NCI-H345 (cell line): ENCODE measurements at regions not wholly inside any gene's neighbourhood (a gene's known extent, or its start where the extent isn't known, plus 50 kb on each side); places are given as distances from the start of the nearest gene placed in this dataset.

Source experiments
- DNase-seq: peaks from one replicate; lab custom pipeline; 2025; lab: John Stamatoyannopoulos, UW

DNA sequence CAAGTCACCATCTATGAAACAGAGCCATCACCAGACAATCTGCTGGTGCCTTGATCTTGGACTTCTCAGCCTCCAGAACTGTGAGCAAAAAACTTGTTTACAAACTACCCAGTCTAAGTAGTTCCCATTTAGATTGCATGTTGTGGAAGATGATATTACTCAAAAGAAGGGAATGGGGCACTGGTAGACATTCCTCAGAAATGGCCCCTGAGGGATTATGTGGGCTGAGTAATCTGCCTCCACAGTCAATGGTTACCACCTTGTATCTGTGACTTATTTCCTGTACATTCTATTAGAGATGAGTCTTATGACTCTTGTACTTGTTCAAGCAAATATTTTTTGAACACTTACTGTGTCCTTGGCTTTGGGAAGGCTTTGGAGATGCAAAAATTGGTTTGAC, 160.4 kb downstream of the NUP35 start:
- DNase-seq, result no peak

- no peak for DNase-seq
Observed at GRCh38 chr2:183291436-183291835, 167.2 kb downstream of the NUP35 start.

- DNase-seq, result no peak
Observed at GRCh38 chr2:183292028-183292427, 167.8 kb downstream of the NUP35 start.

GRCh38 chr2:183339311-183339710, 215.1 kb downstream of the NUP35 start:
- DNase-seq, result no peak

DNA sequence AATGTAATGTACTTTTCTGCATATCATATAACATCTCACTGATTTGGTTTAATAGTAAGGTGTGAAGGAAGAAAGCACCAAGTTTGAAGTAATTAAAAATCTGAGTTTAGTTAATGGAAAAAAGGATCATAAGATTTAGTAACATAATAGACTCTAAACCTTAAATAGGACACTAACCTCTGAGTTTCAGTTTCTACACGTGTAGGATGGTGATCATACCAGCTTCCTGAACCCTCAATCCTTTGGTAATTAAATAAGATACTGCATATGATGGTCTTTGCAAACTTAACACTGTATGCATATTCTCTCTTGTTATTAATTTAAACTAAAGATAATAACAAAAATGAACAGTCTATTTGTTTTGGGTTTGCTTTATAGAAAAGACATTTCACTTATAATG, 216.8 kb downstream of the NUP35 start:
- no peak for DNase-seq

DNA sequence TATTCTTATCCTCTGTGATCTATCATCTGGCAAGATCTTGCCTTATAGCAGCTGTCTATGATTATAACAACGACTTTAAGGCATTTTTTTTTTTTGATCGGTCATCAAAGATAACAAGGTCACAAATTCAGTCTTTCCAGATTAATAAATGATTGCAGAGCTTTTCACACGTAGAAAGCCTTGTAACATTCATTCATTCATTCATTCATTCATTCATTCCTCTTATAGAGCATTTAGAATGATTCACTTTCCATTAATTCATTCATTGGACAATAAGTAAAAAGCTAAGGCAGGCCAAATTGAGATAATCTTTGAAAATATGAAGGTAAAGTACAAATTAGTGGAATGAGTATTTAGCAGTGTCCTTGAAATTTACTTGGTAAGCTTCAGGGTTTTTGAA, 223.7 kb downstream of the NUP35 start:
- DNase-seq, result no peak

- DNase-seq, result no peak
Observed at GRCh38 chr2:183348492-183348891, 224.2 kb downstream of the NUP35 start.

GRCh38 chr2:183349091-183349490, 224.8 kb downstream of the NUP35 start:
- DNase-seq, result no peak

DNA sequence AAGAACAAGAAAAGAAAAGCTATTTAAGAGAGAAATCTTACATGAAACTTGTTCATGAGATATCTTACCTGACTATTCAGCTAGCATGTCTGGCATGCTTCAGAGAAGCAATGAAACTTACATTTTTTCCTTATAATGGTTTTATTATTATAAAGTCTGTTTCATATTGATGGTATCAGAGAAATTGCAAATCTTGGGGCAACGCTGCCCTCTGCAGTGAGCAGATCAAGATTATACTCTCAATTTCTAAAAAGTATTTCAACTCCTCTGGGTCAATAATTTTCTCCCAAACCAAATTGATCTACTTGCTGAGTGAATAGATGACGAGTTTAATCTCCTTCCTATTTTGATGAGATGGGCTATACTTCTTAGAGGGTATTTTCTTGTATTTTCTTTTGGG, 235.6 kb downstream of the NUP35 start:
- DNase-seq, result no peak

- DNase-seq, result no peak
Observed at GRCh38 chr2:183371545-183371944, 247.3 kb downstream of the NUP35 start.

DNA sequence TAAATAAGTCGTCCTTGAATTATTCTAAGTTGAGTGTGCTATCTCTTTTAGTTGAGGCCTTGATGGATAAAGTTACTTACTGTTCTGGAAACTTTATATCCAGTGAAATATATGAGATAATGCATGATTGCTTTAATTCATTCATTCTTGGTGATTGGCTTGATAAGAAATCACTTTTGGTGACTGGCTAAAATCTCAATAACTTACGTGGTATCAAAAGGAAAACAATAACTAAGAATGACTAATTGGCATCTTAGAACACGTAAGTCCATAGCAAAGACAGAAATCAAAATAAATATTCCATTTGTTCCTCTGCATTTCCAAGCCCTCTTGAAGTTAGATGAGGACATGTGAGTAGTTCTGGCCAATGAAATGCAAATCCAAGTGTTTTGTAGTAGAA, 251.6 kb downstream of the NUP35 start:
- no peak for DNase-seq

DNA sequence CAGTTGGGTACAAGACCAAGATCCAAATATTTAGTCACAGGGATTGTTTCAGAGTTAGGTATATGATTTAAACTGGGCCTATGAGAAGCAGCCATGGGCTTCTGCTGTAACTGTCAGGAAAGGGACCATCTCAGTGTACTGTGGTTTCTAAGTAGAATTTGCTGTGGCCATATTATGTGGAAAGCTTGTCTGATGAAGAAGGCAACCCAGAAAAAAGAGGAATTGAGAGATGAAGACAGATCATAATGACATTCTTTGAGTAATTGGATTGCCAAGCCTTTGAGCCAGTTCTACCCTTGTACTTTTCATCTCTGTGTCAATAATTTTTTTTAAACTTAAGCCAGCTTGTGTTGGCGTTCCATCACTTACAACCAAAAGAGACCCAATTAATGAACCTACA, 259.6 kb downstream of the NUP35 start:
- DNase-seq, result no peak

- DNase-seq, result no peak
Observed at GRCh38 chr2:183389546-183390080, 265.4 kb downstream of the NUP35 start.

GRCh38 chr2:183390109-183390508, 265.9 kb downstream of the NUP35 start:
- DNase-seq, result no peak

DNA sequence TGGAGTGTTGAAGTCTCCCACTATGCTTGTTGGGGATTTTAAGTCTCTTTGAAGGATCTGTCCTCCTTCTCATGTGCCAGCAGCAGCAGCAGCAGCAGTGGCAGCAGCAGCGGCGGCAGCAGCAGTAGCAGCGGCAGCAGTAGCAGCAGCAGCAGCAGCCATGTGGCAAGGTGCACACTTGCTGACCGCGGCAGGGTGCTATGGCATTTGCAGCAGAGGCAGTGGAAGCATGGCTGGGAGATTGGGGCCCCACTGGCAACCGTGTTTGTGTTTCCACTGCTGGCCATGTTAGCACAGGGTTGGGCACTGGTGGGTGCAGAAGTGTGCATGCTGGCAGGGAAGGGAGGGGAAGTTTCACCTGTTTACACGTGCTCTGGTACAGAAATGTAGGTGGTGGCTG, 280.1 kb downstream of the NUP35 start:
- DNase-seq, result no peak

GRCh38 chr2:183408562-183408961, 284.3 kb downstream of the NUP35 start:
- DNase-seq, result no peak

DNA sequence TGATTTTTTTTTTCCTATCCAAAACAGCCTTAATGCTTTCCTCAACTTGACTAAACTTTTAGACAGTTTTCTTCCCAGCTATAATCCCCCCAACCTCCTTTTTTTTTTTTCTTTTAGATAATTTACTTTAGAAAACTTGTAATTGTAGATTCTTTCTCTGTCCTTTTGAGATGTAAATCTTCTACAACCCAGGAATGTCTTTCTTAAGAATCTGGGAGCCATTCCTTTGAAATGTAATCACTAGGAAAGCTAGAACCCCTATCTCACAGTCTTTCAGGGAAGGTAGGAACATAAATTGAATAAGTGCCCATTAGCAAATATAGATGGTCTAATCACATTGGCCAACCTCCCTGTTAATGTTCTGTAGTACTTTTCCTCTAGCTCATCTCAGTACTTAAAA, 285.4 kb downstream of the NUP35 start:
- DNase-seq, result no peak

DNA sequence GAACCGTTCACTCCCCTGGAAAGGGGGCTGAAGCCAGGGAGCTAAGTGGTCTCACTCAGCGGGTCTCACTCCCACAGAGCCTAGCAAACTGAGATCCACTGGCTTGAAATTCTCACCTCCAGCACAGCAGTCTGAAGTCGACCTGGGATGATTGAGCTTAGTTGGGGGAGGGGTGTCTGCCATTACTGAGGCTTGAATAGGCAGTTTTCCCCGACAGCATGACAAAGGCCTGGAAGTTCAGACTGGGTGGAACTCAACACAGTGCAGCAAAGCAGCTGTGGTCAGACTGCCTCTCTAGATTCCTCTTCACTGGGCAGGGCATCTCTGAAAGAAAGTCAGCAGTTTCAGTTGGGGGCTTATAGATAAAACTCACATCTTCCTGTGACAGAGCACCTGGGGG, 292.5 kb downstream of the NUP35 start:
- DNase-seq, result no peak

- DNase-seq, result no peak
Observed at GRCh38 chr2:183426825-183427224, 302.6 kb downstream of the NUP35 start.

- DNase-seq, result no peak
Observed at GRCh38 chr2:183427558-183427957, 303.3 kb downstream of the NUP35 start.

DNA sequence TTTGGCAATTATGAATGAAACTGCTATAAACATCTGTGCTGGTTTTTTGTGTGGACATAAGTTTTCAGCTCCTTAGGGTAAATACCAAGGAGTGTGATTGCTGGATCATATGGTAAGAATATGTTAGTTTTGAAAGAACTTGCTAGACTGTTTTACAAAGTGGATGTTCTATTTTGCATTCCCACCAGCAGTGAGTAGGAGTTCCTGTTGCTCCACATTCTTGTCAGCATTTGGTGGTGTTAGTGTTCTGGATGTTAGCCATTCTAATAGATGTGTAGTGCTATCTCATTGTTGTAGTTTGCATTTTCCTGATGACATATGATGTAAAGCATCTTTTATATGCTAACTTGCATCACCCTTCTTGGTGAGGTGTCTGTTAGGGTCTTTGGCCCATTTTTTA, 304.6 kb downstream of the NUP35 start:
- DNase-seq, result no peak

DNA sequence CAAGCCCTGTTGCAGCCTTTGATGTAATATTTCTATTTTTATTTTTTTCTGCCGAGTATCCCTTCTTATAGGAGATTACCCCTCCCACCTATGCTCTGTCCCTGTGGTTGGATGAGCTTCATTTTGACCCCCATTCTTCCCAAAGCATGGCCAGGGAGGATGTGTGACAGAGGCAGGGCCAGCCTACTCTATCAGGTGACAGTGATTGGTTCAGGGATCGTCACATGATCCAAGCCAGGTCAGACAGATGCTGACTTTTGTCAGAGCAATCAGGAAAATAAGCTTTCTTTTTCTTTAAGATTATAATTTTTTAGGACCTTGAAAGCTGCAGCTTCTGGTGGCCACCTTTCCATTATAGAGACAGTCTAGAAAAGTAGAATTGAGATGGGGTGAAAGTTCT, 314.3 kb downstream of the NUP35 start:
- DNase-seq, result no peak

DNA sequence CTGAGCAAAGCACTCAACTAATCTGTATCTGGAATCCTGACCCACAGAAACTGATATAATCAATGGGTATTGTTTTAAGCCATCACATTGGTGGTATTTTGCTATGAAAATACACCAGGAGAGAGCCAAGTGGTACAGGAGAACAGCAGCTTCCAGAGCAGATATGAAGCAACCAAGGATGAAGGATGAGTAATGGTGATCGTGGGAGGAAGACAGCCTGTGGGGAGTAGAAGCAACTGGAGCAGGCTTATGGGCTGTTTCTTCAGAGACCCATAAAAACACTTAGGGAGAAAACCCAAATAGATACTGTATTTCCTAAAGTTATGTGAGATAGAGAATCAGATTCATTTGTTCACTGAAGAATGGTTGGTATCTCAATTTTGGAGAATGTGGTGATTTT, 330.8 kb downstream of the NUP35 start:
- no peak for DNase-seq

- DNase-seq, result no peak
Observed at GRCh38 chr2:183456177-183456576, 331.9 kb downstream of the NUP35 start.

DNA sequence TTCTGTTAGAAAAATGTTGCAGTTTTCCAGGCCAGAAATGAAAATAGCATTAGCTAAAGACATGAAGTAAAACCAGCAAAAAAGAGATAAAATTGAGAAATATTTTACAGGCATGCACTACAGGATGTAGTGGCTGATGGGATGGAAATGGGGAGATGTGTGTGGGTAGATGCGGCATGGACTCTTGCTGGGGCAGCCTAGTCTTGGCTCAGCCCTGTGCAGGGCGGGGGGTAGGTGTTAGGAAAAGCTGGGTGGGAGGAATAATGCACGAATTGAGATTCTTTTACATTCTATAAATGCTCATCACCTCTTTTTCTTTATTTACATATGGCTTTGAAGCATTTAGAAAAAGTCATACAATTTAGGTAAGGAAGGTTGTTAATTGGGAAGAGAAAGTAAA, 334.2 kb downstream of the NUP35 start:
- no peak for DNase-seq
